NCI-H2196 treated with DMSO at 0.1 percent for 48 hours (cell line): ENCODE measurements at regions not wholly inside any gene's neighbourhood (a gene's known extent, or its start where the extent isn't known, plus 50 kb on each side); places are given as distances from the start of the nearest gene placed in this dataset.
"Not testable (repeated sequence)": the region's sequence is repeated elsewhere in the genome, so short reads cannot be mapped to it uniquely, and the experiment has no call there.

ENCODE experiments used
- DNase-seq: peaks from one replicate; lab custom pipeline; 2025; ENCODE audit not compliant: unreplicated experiment; lab: John Stamatoyannopoulos, UW

DNA sequence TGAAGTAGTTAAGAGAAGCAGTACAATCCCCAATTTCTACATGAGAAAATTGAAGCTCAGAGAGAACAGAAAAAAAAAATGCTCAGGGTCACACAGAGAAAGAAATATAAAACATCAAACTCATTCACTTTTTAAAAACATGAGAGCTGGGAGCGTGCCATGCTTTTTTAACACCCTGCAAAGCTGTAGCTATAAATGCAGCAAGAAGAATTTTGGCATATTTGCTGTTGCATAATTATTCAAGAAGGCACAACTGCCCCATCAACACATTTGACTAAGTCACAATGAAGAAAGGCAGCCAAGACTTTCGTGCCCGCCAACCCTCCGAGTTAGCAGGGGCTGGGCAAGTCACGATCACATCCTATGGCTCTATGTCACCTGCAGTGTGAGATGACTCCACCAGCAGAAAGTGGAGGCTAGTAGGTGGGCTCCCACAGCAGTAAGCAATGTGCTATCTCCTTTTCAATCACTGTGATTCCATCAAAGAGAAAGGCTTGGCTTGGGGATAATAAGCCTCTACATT lies 214.8 kb downstream of the DHX15 start:
- no peak for DNase-seq

GRCh38 chr4:24368801-24369200 lies 215.6 kb downstream of the DHX15 start:
- no peak for DNase-seq

GRCh38 chr4:24364852-24365251 lies 219.5 kb downstream of the DHX15 start:
- no peak for DNase-seq

GRCh38 chr4:24364249-24364648 lies 220.1 kb downstream of the DHX15 start:
- no peak for DNase-seq

- no peak for DNase-seq
Observed at GRCh38 chr4:24363751-24364150, 220.6 kb downstream of the DHX15 start.

GRCh38 chr4:24352112-24352511 lies 232.2 kb downstream of the DHX15 start:
- no peak for DNase-seq

GRCh38 chr4:24349168-24349996 lies 235.0 kb downstream of the DHX15 start:
- DNase-seq: not testable (repeated sequence)

DNA sequence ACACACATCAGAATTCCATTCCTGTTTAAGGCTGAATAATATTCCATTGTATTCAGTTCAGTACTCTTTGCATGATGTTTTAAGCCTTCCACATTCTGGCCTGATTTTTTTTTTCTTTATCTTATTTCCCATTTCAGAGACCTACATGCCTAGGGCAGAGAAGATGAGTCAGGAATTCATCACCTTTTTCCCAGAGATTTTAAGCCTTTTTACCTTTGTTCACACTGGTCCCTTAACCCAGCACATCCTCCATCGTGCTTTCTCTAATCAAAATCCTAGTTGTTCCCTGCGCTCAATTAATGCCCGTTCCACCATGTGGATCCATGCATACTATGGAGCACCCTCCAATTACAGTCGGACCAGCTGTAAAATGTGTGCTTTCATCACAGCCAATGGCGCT lies 245.1 kb downstream of the DHX15 start:
- DNase-seq: no peak

DNA sequence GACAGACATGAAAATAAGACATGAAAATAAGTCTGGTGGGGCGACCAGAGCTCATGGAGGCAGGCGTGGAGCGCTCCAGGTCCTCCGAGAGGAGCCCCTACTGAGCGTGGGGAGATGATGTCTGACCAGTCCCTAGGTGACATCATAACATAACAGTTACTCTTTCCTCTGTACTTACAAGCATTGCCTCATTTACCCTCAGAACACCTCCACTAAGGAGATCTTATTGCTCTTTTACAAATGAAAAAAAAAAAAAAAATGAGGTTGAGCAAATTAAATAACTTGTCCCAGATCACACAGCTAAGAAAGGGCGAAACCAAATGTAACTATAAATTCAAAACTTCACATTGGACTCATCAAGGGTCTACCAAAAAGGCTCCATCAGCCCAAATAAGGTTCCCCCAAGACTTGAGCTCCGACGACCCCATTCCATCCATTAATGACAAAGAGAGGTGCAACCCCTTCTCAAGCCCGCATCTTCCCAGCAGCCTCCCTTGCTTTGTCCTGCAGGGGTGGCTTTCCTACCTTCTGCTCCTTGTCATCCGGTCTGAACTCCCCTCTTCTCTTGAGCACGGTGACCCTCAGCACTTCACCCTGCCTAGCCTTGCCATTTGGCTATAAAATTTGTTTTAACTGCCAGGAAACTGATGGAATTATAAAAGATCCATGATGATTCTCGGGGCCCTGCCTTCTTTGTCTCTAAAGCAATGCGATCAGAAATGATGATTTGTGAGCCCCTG lies 246.7 kb downstream of the DHX15 start:
- DNase-seq: no peak

DNA sequence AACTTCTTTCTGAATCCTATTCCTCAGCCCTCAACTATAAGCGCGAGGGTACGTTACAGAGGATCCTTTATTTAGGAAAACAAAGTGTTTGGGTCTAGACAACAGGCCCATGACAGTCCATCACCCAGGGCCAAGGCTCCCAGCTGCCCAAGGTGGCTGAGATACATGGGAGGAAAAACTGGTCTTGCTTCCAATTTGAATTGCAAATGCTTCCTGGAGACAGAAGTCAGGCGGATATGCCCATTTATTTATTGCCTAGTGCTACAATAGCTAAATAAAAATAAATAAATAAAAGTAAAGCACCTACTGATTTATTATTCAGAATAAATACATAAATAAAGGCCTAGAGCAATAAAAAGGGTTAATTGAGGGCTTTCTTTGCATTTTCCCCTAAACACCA lies 248.7 kb downstream of the DHX15 start:
- DNase-seq: no peak

GRCh38 chr4:24334906-24335305 lies 249.4 kb downstream of the DHX15 start:
- no peak for DNase-seq

GRCh38 chr4:24330573-24330972 lies 253.8 kb downstream of the DHX15 start:
- DNase-seq: no peak

GRCh38 chr4:24330172-24330571 lies 254.2 kb downstream of the DHX15 start:
- no peak for DNase-seq

GRCh38 chr4:24328711-24329110 lies 255.6 kb downstream of the DHX15 start:
- no peak for DNase-seq

GRCh38 chr4:24328310-24328709 lies 256.0 kb downstream of the DHX15 start:
- DNase-seq: no peak

- DNase-seq: no peak
Observed at GRCh38 chr4:24322995-24323394, 261.4 kb downstream of the DHX15 start.

GRCh38 chr4:24322511-24322910 lies 261.8 kb downstream of the DHX15 start:
- DNase-seq: no peak

- DNase-seq: no peak
Observed at GRCh38 chr4:24321616-24322015, 262.7 kb downstream of the DHX15 start.

DNA sequence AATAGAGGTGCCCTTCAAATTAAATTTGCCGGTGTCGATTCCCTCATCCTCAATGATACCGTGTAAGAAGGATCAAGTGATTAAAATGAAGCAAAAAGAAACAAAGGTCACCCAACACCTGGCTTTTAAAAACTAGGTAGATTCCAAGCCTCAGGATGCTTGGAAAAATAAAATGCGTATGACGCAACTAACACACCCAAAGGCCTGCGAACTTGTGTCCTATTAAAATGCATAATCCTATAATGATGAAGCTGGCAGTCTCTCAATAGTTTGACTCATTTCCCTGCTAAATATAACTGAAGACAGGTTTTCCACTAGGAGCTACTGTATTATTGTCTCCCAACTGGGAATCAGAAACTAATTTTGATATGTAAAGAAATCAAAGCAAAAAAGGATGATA lies 263.2 kb downstream of the DHX15 start:
- no peak for DNase-seq

DNA sequence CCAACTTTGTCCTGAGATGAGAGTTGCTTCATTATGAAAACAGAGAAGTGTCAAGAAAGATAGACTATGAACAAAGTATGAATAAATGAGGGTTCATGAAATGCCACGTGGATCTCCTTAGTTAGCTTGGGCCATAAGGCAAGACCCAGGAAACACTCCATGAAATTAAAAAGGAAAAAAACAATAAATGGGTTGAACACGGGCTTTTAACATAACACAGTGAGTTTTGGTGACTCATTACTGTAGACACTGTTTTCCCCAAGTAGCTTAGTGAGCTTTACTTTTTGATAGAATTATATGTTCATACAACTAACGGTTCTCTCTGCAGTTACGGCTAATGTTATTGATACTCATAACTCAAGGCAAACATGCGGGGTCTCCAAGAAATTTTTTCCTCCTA lies 265.0 kb downstream of the DHX15 start:
- DNase-seq: no peak

DNA sequence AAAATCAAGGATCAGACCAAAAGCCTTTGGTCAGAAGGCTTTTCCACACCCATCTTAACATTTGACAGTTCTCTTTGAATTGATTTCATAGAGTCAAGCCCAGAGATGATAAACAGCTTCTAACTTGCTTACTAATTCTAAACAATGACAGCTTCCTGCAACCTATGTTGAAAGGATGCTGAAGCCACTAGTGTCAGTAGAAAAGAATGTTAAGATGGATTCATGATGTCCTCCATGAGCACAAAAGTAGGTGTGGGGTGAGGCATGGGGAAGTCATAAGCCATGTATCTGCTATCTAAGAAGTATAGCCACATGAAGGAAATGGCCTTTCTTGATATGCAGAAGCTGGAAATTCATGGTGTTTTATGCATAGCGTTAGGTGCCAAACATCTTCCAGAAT lies 269.3 kb downstream of the DHX15 start:
- no peak for DNase-seq

DNA sequence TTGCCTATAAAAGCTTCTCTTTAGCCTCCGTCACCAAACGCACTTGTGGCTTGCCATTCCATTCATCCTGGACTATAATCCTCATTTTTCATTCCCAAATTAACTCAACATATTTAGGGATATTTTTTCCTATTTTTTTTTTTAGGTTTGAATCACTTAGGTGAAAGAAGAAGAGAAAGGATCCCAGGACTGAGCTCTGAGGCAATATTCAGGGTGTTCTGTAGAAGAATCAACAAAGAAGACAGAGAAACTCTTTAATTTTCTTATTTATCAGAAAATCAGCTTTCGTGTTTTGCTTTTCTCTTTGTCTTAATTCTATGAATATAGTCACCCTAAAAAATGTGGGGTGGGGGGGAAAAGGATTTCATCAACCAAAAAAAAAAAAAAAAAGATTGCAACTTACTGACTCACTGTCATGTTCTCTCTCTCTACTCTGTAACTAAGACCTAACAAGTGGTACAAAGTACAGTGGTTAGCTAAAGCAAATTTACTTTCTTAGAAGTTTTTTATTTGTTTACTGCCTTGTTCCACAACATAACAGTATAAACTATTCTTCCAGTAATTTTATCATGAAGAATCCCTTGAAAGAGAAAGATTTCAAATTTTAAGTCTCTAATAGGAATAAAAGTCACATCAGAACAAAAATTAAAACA lies 272.0 kb downstream of the DHX15 start:
- no peak for DNase-seq
